HG03521 (cell line): ENCODE measurements at regions not wholly inside any gene's neighbourhood (a gene's known extent, or its start where the extent isn't known, plus 50 kb on each side); places are given as distances from the start of the nearest gene placed in this dataset.

Experiments used
- ATAC-seq: cut with Tn5 transposase; IDR thresholded peaks from one replicate; pipeline ENCODE4 v1.9.1; 2021; ENCODE audit warnings: mild to moderate bottlenecking, moderate library complexity; ENCODE audit not compliant: unreplicated experiment

- ATAC-seq: no peak
Measured at GRCh38 chr7:15867441-15867840, 181.0 kb upstream of the MEOX2 start.

GRCh38 chr7:15866753-15867152, 180.3 kb upstream of the MEOX2 start:
- ATAC-seq: no peak

GRCh38 chr7:15864626-15864991, 178.1 kb upstream of the MEOX2 start:
- ATAC-seq: no peak

GRCh38 chr7:15863951-15864625, 177.6 kb upstream of the MEOX2 start:
- no peak for ATAC-seq

- no peak for ATAC-seq
Measured at GRCh38 chr7:15862781-15863165, 176.3 kb upstream of the MEOX2 start.

GRCh38 chr7:15862016-15862780, 175.7 kb upstream of the MEOX2 start:
- no peak for ATAC-seq

- no peak for ATAC-seq
Measured at GRCh38 chr7:15860264-15860949, 173.9 kb upstream of the MEOX2 start.

GRCh38 chr7:15857026-15857425, 170.5 kb upstream of the MEOX2 start:
- no peak for ATAC-seq

- ATAC-seq: no peak
Measured at GRCh38 chr7:15856311-15856710, 169.8 kb upstream of the MEOX2 start.

- ATAC-seq: no peak
Measured at GRCh38 chr7:15855525-15856109, 169.1 kb upstream of the MEOX2 start.

- ATAC-seq: no peak
Measured at GRCh38 chr7:15854841-15855524, 168.5 kb upstream of the MEOX2 start.

GRCh38 chr7:15853832-15854470, 167.5 kb upstream of the MEOX2 start:
- no peak for ATAC-seq

- ATAC-seq: no peak
Measured at GRCh38 chr7:15851201-15851600, 164.7 kb upstream of the MEOX2 start.

GRCh38 chr7:15848901-15849300, 162.4 kb upstream of the MEOX2 start:
- no peak for ATAC-seq

- no peak for ATAC-seq
Measured at GRCh38 chr7:15848362-15848761, 161.9 kb upstream of the MEOX2 start.

GRCh38 chr7:15845868-15846267, 159.4 kb upstream of the MEOX2 start:
- ATAC-seq: no peak

- ATAC-seq: no peak
Measured at GRCh38 chr7:15845461-15845860, 159.0 kb upstream of the MEOX2 start.

GRCh38 chr7:15839416-15840100, 153.1 kb upstream of the MEOX2 start:
- ATAC-seq: no peak

- ATAC-seq: no peak
Measured at GRCh38 chr7:15838265-15838664, 151.8 kb upstream of the MEOX2 start.
